Fibroblast of lung (primary cell): ENCODE measurements at regions not wholly inside any gene's neighbourhood (a gene's known extent, or its start where the extent isn't known, plus 50 kb on each side); places are given as distances from the start of the nearest gene placed in this dataset.

Experiments used
- DNase-seq, 2 donors: peaks; one replicate each; pipeline versions ENCODE4 v3.0.0 to v3.0.0-alpha.2; 2010; ENCODE audit warnings: low read depth in 2 of 2
- H2AFZ ChIP-seq: 2 replicates; pipeline ENCODE4 v1.5.1; 2012; ENCODE audit warnings: low read length, control low read depth, inconsistent platforms
- H3K27ac ChIP-seq: 2 replicates; pipeline ENCODE4 v1.5.1; 2011; ENCODE audit warnings: low read length, control low read depth; ENCODE audit not compliant: insufficient read depth
- H3K27me3 ChIP-seq: 2 replicates; pipeline ENCODE4 v1.5.1; 2011; ENCODE audit warnings: mild to moderate bottlenecking, low read length; ENCODE audit not compliant: control insufficient read depth, insufficient read depth
- H3K36me3 ChIP-seq: 2 replicates; pipeline ENCODE4 v1.5.1; 2011; ENCODE audit warnings: low read length; ENCODE audit not compliant: control insufficient read depth, insufficient read depth
- H3K4me1 ChIP-seq: 2 replicates; pipeline ENCODE4 v1.5.1; 2011; ENCODE audit warnings: low read length; ENCODE audit not compliant: control insufficient read depth, insufficient read depth; ENCODE audit errors: extremely low read depth
- H3K4me2 ChIP-seq: 2 replicates; pipeline ENCODE4 v1.5.1; 2011; ENCODE audit warnings: low read length, control low read depth; ENCODE audit not compliant: insufficient read depth; ENCODE audit errors: extremely low read depth
- H3K4me3 ChIP-seq, 4 experiments: fragments of 200-600 bp in 1 of 4; sonication (generic) in 1 of 4; replicated peaks in 1 of 4; 2 replicates each; pipeline ENCODE4 v1.5.1; 2011 to 2016; ENCODE audit warnings: low read length in 4 of 4, low read depth in 3 of 4, mild to moderate bottlenecking in 3 of 4, control low read depth in 2 of 4, inconsistent platforms in 1 of 4, mixed read lengths in 1 of 4; ENCODE audit not compliant: insufficient read depth in 1 of 4; ENCODE audit errors: control extremely low read depth in 1 of 4
- H3K79me2 ChIP-seq: 2 replicates; pipeline ENCODE4 v1.5.1; 2012; ENCODE audit warnings: mild to moderate bottlenecking, low read length, inconsistent platforms; ENCODE audit not compliant: control insufficient read depth, insufficient read depth
- H3K9ac ChIP-seq: 2 replicates; pipeline ENCODE4 v1.5.1; 2011; ENCODE audit warnings: mild to moderate bottlenecking, low read length, control low read depth; ENCODE audit not compliant: insufficient read depth
- H3K9me3 ChIP-seq: 2 replicates; pipeline ENCODE4 v1.5.1; 2012; ENCODE audit warnings: low read depth, low read length; ENCODE audit not compliant: control insufficient read depth, insufficient read depth
- H4K20me1 ChIP-seq: 2 replicates; pipeline ENCODE4 v1.5.1; 2011; ENCODE audit warnings: low read length; ENCODE audit not compliant: control insufficient read depth, insufficient read depth; ENCODE audit errors: extremely low read depth
- EZH2 ChIP-seq: IDR thresholded peaks from 2 replicates; pipeline ENCODE4 v1.5.1; 2012; ENCODE audit warnings: low read length, control low read depth, mild to moderate bottlenecking; ENCODE audit errors: missing control alignments
- TF ChIP-seq, protein P1 (sequence below), 2 donors: IDR thresholded peaks in 1 of 2; conservative IDR thresholded peaks in 1 of 2; 1 replicate in 1 of 2; 2 replicates in 1 of 2; pipeline ENCODE4 v1.5.1; 2011 to 2012; ENCODE audit warnings: low read length in 2 of 2, control low read depth in 1 of 2, inconsistent platforms in 1 of 2, low read depth in 1 of 2, mild to moderate bottlenecking in 1 of 2

- no peak overlapping the region for H3K9ac ChIP-seq
- no peak for TF ChIP-seq EZH2
- TF ChIP-seq, protein P1, sequence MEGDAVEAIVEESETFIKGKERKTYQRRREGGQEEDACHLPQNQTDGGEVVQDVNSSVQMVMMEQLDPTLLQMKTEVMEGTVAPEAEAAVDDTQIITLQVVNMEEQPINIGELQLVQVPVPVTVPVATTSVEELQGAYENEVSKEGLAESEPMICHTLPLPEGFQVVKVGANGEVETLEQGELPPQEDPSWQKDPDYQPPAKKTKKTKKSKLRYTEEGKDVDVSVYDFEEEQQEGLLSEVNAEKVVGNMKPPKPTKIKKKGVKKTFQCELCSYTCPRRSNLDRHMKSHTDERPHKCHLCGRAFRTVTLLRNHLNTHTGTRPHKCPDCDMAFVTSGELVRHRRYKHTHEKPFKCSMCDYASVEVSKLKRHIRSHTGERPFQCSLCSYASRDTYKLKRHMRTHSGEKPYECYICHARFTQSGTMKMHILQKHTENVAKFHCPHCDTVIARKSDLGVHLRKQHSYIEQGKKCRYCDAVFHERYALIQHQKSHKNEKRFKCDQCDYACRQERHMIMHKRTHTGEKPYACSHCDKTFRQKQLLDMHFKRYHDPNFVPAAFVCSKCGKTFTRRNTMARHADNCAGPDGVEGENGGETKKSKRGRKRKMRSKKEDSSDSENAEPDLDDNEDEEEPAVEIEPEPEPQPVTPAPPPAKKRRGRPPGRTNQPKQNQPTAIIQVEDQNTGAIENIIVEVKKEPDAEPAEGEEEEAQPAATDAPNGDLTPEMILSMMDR (conservative IDR thresholded peaks at IDR 0.05 in 1 of 2, IDR thresholded peaks at IDR 0.05 in 1 of 2; ENCODE audit: low read depth in 1 of 2, low read length in 2 of 2) = no peak
- no peak overlapping the region for H2AFZ ChIP-seq
- no peaks in the 10 kb centered on the region for H3K4me1 ChIP-seq
- no peak overlapping the region for H3K4me2 ChIP-seq
- no peaks in the 10 kb centered on the region for H4K20me1 ChIP-seq
- H3K36me3 ChIP-seq = no peaks in the 10 kb centered on the region
- H3K27me3 ChIP-seq = no peaks in the 10 kb centered on the region
- H3K4me3 ChIP-seq = no peak overlapping the region
- no peak overlapping the region for H3K27ac ChIP-seq
- no peaks in the 10 kb centered on the region for H3K79me2 ChIP-seq
- no peaks in the 10 kb centered on the region for H3K9me3 ChIP-seq
- no peak for DNase-seq
These were observed 83.1 kb upstream of the FNDC3B start for GRCh38 chr3:171956181-171956683.

DNA sequence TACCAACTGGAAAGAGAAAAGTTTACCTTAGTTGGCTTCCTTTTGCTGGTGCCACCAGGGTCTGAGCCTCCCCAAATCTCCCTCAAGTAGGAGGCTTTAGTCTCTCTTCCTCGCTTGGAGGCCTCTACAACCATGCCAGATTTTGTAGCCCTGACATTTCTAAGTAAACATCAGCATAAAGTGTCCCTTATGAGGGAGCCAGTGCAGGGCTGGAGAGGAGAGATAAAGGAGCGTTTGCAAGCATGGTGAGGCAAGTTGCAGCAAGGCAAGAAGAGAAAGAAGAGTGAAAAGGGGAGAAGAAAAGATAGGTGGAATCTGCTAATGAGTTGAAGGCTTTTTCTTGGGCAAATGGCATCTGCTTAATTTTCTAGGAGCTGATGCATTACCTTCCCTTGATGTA lies 82.7 kb upstream of the FNDC3B start:
- no peaks in the 10 kb centered on the region for H3K9me3 ChIP-seq
- no peak for DNase-seq
- no peaks in the 10 kb centered on the region for H3K4me1 ChIP-seq
- H3K36me3 ChIP-seq = no peaks in the 10 kb centered on the region
- H3K27ac ChIP-seq = no peak overlapping the region
- no peak for TF ChIP-seq EZH2
- TF ChIP-seq, protein P1 (conservative IDR thresholded peaks at IDR 0.05 in 1 of 2, IDR thresholded peaks at IDR 0.05 in 1 of 2; ENCODE audit: low read depth in 1 of 2, low read length in 2 of 2) = no peak
- H3K4me3 ChIP-seq = no peak overlapping the region
- H2AFZ ChIP-seq = no peak overlapping the region
- H3K79me2 ChIP-seq = no peaks in the 10 kb centered on the region
- no peak overlapping the region for H3K4me2 ChIP-seq
- no peak overlapping the region for H3K9ac ChIP-seq
- H3K27me3 ChIP-seq = no peaks in the 10 kb centered on the region
- H4K20me1 ChIP-seq = no peaks in the 10 kb centered on the region

- Histone ChIP-seq H3K4me2 (no peak overlapping the region), H3K4me1 (no peaks in the 10 kb centered on the region), H3K4me3 (no peak overlapping the region), H3K27ac (no peak overlapping the region), H3K9ac (no peak overlapping the region), H3K36me3 (no peaks in the 10 kb centered on the region), H3K27me3 (no peaks in the 10 kb centered on the region), H3K79me2 (no peaks in the 10 kb centered on the region), H3K9me3 (no peaks in the 10 kb centered on the region), H2AFZ (no peak overlapping the region), H4K20me1 (no peaks in the 10 kb centered on the region)
- no peak for DNase-seq
- TF ChIP-seq, protein P1 (conservative IDR thresholded peaks at IDR 0.05 in 1 of 2, IDR thresholded peaks at IDR 0.05 in 1 of 2; ENCODE audit: low read depth in 1 of 2, low read length in 2 of 2) = no peak
- TF ChIP-seq EZH2 = no peak
These were observed 79.8 kb upstream of the FNDC3B start for GRCh38 chr3:171959532-171960089.
